ENCODE measurements at regions not wholly inside any gene's neighbourhood (a gene's known extent, or its start where the extent isn't known, plus 50 kb on each side); places are given as distances from the start of the nearest gene placed in this dataset.

- TF ChIP-seq POLR2A (IDR thresholded peaks at IDR 0.05), result no peak
- TF ChIP-seq, protein P1, sequence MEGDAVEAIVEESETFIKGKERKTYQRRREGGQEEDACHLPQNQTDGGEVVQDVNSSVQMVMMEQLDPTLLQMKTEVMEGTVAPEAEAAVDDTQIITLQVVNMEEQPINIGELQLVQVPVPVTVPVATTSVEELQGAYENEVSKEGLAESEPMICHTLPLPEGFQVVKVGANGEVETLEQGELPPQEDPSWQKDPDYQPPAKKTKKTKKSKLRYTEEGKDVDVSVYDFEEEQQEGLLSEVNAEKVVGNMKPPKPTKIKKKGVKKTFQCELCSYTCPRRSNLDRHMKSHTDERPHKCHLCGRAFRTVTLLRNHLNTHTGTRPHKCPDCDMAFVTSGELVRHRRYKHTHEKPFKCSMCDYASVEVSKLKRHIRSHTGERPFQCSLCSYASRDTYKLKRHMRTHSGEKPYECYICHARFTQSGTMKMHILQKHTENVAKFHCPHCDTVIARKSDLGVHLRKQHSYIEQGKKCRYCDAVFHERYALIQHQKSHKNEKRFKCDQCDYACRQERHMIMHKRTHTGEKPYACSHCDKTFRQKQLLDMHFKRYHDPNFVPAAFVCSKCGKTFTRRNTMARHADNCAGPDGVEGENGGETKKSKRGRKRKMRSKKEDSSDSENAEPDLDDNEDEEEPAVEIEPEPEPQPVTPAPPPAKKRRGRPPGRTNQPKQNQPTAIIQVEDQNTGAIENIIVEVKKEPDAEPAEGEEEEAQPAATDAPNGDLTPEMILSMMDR (IDR thresholded peaks at IDR 0.05), result no peak
Observed at GRCh38 chr11:119839476-119840133, 110.6 kb upstream of the NECTIN1 start.

Measured in Peyer's patch (tissue), 4 donors.